GM23338 (cell line): ENCODE measurements at regions not wholly inside any gene's neighbourhood (a gene's known extent, or its start where the extent isn't known, plus 50 kb on each side); places are given as distances from the start of the nearest gene placed in this dataset.

Experiments used
- ATAC-seq: fragments of 200-7000 bp; cut with Tn5 transposase; 3 replicates; pipeline ENCODE4 v1.9.1; 2020
- DNase-seq: peaks from one replicate; pipeline ENCODE4 v3.0.0-alpha.2; 2015; ENCODE audit warnings: low spot score
- H2AFZ ChIP-seq: fragments of 200-600 bp; sonication (generic); 2 replicates; pipeline ENCODE4 v1.8.0; 2016; ENCODE audit warnings: antibody characterized with exemption, mild to moderate bottlenecking, moderate library complexity
- H3F3A ChIP-seq: fragments of 200-600 bp; sonication (generic); replicated peaks from 2 replicates; pipeline ENCODE4 v1.8.0; 2017; ENCODE audit warnings: antibody characterized with exemption, mixed run types, low read depth
- H3K27ac ChIP-seq: fragments of 200-600 bp; sonication (generic); 2 replicates; pipeline ENCODE4 v1.6.1; 2016; ENCODE audit warnings: low read depth
- H3K27me3 ChIP-seq: fragments of 200-600 bp; sonication (generic); 2 replicates; pipeline ENCODE4 v1.8.0; 2016; ENCODE audit warnings: mild to moderate bottlenecking, mixed run types, moderate library complexity; ENCODE audit not compliant: insufficient read depth
- H3K36me3 ChIP-seq: fragments of 200-600 bp; sonication (generic); 2 replicates; pipeline ENCODE4 v1.8.0; 2016; ENCODE audit warnings: mild to moderate bottlenecking; ENCODE audit not compliant: insufficient read depth
- H3K4me1 ChIP-seq: fragments of 200-600 bp; sonication (generic); 2 replicates; pipeline ENCODE4 v1.8.0; 2016; ENCODE audit warnings: mild to moderate bottlenecking, moderate library complexity; ENCODE audit not compliant: insufficient read depth
- H3K4me2 ChIP-seq: fragments of 200-600 bp; sonication (generic); 2 replicates; pipeline ENCODE4 v1.7.1; 2017; ENCODE audit warnings: mixed run types
- H3K4me3 ChIP-seq: fragments of 200-600 bp; sonication (generic); 2 replicates; pipeline ENCODE4 v1.6.1; 2016; ENCODE audit warnings: mixed run types
- H3K79me2 ChIP-seq: fragments of 200-600 bp; sonication (generic); replicated peaks from 2 replicates; pipeline ENCODE4 v1.8.0; 2017; ENCODE audit warnings: mild to moderate bottlenecking; ENCODE audit not compliant: insufficient read depth
- H3K9me2 ChIP-seq: fragments of 200-600 bp; sonication (generic); 2 replicates; pipeline ENCODE4 v1.8.0; 2017; ENCODE audit not compliant: insufficient read depth
- H4K20me1 ChIP-seq: fragments of 200-600 bp; sonication (generic); replicated peaks from 2 replicates; pipeline ENCODE4 v1.8.0; 2017; ENCODE audit warnings: mild to moderate bottlenecking; ENCODE audit not compliant: insufficient read depth
- H3K27ac Mint-ChIP-seq: 2 replicates; pipeline ENCODE4 v1.8.0; 2020; ENCODE audit warnings: inconsistent platforms, mild to moderate bottlenecking, moderate library complexity, mixed read lengths
- H3K27me3 Mint-ChIP-seq: 3 replicates; pipeline ENCODE4 v1.8.0; 2022; ENCODE audit warnings: low read depth, mild to moderate bottlenecking, moderate library complexity, mixed read lengths, inconsistent platforms; ENCODE audit not compliant: insufficient read depth, poor library complexity
- H3K36me3 Mint-ChIP-seq: 3 replicates; pipeline ENCODE4 v1.8.0; 2021; ENCODE audit warnings: low read depth, mild to moderate bottlenecking, inconsistent platforms, moderate library complexity, mixed read lengths
- H3K4me1 Mint-ChIP-seq: 3 replicates; pipeline ENCODE4 v1.8.0; 2020; ENCODE audit warnings: mild to moderate bottlenecking, inconsistent platforms, mixed read lengths
- H3K4me3 Mint-ChIP-seq: 3 replicates; pipeline ENCODE4 v1.8.0; 2021; ENCODE audit warnings: moderate library complexity, mild to moderate bottlenecking, inconsistent platforms, mixed read lengths
- H3K9me3 Mint-ChIP-seq: 3 replicates; pipeline ENCODE4 v1.8.0; 2020; ENCODE audit warnings: moderate library complexity, mild to moderate bottlenecking, inconsistent platforms, mixed read lengths
- ETS1 ChIP-seq: IDR thresholded peaks from 2 replicates; pipeline ENCODE4 v1.6.1; 2016; ENCODE audit warnings: antibody characterized with exemption
- EZH2 ChIP-seq: fragments of 200-600 bp; sonication (generic); IDR thresholded peaks from one replicate; pipeline ENCODE4 v1.8.0; 2017; ENCODE audit warnings: antibody characterized with exemption, mild to moderate bottlenecking, low read depth; ENCODE audit not compliant: unreplicated experiment
- EZH2phosphoT487 ChIP-seq: fragments of 200-600 bp; sonication (generic); IDR thresholded peaks from one replicate; pipeline ENCODE4 v1.8.1; 2018; ENCODE audit warnings: antibody characterized with exemption; ENCODE audit not compliant: unreplicated experiment
- JUNB ChIP-seq: IDR thresholded peaks from one replicate; pipeline ENCODE4 v1.6.1; 2016; ENCODE audit warnings: antibody characterized with exemption; ENCODE audit not compliant: unreplicated experiment
- NANOG ChIP-seq: IDR thresholded peaks from 2 replicates; pipeline ENCODE4 v1.6.1; 2016; ENCODE audit warnings: antibody characterized with exemption, borderline replicate concordance
- POLR2AphosphoS5 ChIP-seq: IDR thresholded peaks from 2 replicates; pipeline ENCODE4 v1.6.1; 2016; ENCODE audit warnings: antibody characterized with exemption, low read depth
- STAT1 ChIP-seq: IDR thresholded peaks from one replicate; pipeline ENCODE4 v1.6.1; 2016; ENCODE audit warnings: antibody characterized with exemption; ENCODE audit not compliant: unreplicated experiment
- ZNF114 ChIP-seq: fragments of 250-450 bp; sonication (Bioruptor Pico); IDR thresholded peaks from 2 replicates; pipeline ENCODE4 v1.5.0; 2020; ENCODE audit warnings: mild to moderate bottlenecking, moderate library complexity
- ZNF331 ChIP-seq: fragments of 250-450 bp; sonication (Bioruptor Pico); IDR thresholded peaks from 2 replicates; pipeline ENCODE4 v1.5.0; 2020; ENCODE audit warnings: low read depth, mild to moderate bottlenecking, moderate library complexity
- TF ChIP-seq, protein P1 (sequence below): IDR thresholded peaks from one replicate; pipeline ENCODE4 v1.6.1; 2018; ENCODE audit warnings: antibody characterized with exemption; ENCODE audit not compliant: unreplicated experiment
- TF ChIP-seq, protein P2 (sequence below), 2 experiments: fragments of 200-600 bp in 1 of 2; sonication (generic) in 1 of 2; conservative IDR thresholded peaks; 2 replicates each; pipeline versions ENCODE4 v1.5.1 to v1.6.1; 2016 to 2017; ENCODE audit warnings: antibody characterized with exemption in 2 of 2, low read depth in 2 of 2, mild to moderate bottlenecking in 2 of 2, moderate library complexity in 1 of 2

DNA sequence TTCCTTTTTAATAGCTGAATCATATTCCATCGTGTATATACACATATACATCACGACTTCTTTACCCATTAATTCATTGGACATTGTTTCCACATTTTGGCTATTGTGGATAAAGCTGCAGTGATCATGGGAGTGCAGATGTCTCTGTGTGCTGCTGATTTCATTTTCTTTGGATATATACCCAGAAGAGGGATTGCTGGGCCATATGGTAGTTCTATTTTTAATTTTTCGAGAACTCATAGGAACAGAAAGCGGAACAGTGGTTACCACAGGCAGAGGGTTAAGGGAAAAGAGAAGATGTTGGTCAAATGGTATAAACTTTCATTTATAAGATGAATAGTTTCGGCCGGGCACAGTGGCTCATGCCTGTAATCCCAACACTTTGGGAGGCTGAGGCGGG lies 187.4 kb upstream of the MYOCD start:
- Histone ChIP-seq H3K36me3 (no peaks in the 10 kb centered on the region), H3K4me2 (no peak overlapping the region), H3K4me1 (no peaks in the 10 kb centered on the region), H3K4me3 (no peak overlapping the region), H3K9me2 (peaks cover 7% of the 10 kb centered on the region; the same call in 1 of the 2 replicates), H3K79me2 (no peaks in the 10 kb centered on the region), H3K27ac (no peak overlapping the region), H3K27me3 (no peaks in the 10 kb centered on the region), H3F3A (no peaks in the 10 kb centered on the region), H2AFZ (no peak overlapping the region), H4K20me1 (no peaks in the 10 kb centered on the region)
- Mint-ChIP-seq H3K4me1 (no peaks in the 10 kb centered on the region), H3K9me3 (peaks cover 2% of the 10 kb centered on the region; the same call in 1 of the 3 replicates), H3K36me3 (no peaks in the 10 kb centered on the region), H3K27me3 (no peaks in the 10 kb centered on the region), H3K4me3 (no peak overlapping the region), H3K27ac (no peak overlapping the region)
- ATAC-seq: no peak
- TF ChIP-seq EZH2: no peak
- TF ChIP-seq, protein P1, sequence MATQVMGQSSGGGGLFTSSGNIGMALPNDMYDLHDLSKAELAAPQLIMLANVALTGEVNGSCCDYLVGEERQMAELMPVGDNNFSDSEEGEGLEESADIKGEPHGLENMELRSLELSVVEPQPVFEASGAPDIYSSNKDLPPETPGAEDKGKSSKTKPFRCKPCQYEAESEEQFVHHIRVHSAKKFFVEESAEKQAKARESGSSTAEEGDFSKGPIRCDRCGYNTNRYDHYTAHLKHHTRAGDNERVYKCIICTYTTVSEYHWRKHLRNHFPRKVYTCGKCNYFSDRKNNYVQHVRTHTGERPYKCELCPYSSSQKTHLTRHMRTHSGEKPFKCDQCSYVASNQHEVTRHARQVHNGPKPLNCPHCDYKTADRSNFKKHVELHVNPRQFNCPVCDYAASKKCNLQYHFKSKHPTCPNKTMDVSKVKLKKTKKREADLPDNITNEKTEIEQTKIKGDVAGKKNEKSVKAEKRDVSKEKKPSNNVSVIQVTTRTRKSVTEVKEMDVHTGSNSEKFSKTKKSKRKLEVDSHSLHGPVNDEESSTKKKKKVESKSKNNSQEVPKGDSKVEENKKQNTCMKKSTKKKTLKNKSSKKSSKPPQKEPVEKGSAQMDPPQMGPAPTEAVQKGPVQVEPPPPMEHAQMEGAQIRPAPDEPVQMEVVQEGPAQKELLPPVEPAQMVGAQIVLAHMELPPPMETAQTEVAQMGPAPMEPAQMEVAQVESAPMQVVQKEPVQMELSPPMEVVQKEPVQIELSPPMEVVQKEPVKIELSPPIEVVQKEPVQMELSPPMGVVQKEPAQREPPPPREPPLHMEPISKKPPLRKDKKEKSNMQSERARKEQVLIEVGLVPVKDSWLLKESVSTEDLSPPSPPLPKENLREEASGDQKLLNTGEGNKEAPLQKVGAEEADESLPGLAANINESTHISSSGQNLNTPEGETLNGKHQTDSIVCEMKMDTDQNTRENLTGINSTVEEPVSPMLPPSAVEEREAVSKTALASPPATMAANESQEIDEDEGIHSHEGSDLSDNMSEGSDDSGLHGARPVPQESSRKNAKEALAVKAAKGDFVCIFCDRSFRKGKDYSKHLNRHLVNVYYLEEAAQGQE: no peak
- DNase-seq: no peak

- H2AFZ ChIP-seq: 0 out of 2 replicates have a peak overlapping the region, but pooled peaks have one; percentile 57
- H3K4me2 ChIP-seq: no peak overlapping the region
- H3K4me1 Mint-ChIP-seq: peaks cover 21% of the 10 kb centered on the region
- H3K4me1 ChIP-seq: peaks cover 17% of the 10 kb centered on the region
- no peak overlapping the region for H3K4me3 Mint-ChIP-seq
- no peaks in the 10 kb centered on the region for H3K36me3 Mint-ChIP-seq
- H3K36me3 ChIP-seq: no peaks in the 10 kb centered on the region
- no peaks in the 10 kb centered on the region for H3K27me3 ChIP-seq
- no peaks in the 10 kb centered on the region for H4K20me1 ChIP-seq
- H3K79me2 ChIP-seq: no peaks in the 10 kb centered on the region
- H3K9me2 ChIP-seq: peaks cover 4% of the 10 kb centered on the region; the same call in 1 of the 2 replicates
- no peak overlapping the region for H3K4me3 ChIP-seq
- H3K9me3 Mint-ChIP-seq: no peaks in the 10 kb centered on the region
- no peaks in the 10 kb centered on the region for H3F3A ChIP-seq
- no peak overlapping the region for H3K27ac ChIP-seq
- no peak overlapping the region for H3K27ac Mint-ChIP-seq
- DNase-seq: peak; percentile 2
- peaks cover 2% of the 10 kb centered on the region for H3K27me3 Mint-ChIP-seq
- no peak for ATAC-seq
- no peak for TF ChIP-seq ETS1
- no peak for TF ChIP-seq EZH2phosphoT487
- TF ChIP-seq POLR2AphosphoS5: no peak
- TF ChIP-seq, protein P2, sequence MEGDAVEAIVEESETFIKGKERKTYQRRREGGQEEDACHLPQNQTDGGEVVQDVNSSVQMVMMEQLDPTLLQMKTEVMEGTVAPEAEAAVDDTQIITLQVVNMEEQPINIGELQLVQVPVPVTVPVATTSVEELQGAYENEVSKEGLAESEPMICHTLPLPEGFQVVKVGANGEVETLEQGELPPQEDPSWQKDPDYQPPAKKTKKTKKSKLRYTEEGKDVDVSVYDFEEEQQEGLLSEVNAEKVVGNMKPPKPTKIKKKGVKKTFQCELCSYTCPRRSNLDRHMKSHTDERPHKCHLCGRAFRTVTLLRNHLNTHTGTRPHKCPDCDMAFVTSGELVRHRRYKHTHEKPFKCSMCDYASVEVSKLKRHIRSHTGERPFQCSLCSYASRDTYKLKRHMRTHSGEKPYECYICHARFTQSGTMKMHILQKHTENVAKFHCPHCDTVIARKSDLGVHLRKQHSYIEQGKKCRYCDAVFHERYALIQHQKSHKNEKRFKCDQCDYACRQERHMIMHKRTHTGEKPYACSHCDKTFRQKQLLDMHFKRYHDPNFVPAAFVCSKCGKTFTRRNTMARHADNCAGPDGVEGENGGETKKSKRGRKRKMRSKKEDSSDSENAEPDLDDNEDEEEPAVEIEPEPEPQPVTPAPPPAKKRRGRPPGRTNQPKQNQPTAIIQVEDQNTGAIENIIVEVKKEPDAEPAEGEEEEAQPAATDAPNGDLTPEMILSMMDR (conservative IDR thresholded peaks at IDR 0.05; ENCODE audit: low read depth in 2 of 2): no peak
- TF ChIP-seq JUNB: no peak
- TF ChIP-seq NANOG: no peak
- TF ChIP-seq, protein P1: no peak
- TF ChIP-seq ZNF114 (CRISPR knock-in tag): no peak
- TF ChIP-seq ZNF331 (CRISPR knock-in tag): no peak
- no peak for TF ChIP-seq EZH2
- TF ChIP-seq STAT1: no peak
Observed at GRCh38 chr17:12485361-12485906, 180.3 kb upstream of the MYOCD start.
